Upper lobe of right lung (tissue), 1 donor: ENCODE measurements at regions not wholly inside any gene's neighbourhood (a gene's known extent, or its start where the extent isn't known, plus 50 kb on each side); places are given as distances from the start of the nearest gene placed in this dataset.
"Not testable (repeated sequence)": the region's sequence is repeated elsewhere in the genome, so short reads cannot be mapped to it uniquely, and the experiment has no call there.

ENCODE experiments used
- ATAC-seq: fragments of 200-7000 bp; cut with Tn5 transposase; one replicate; pipeline ENCODE4 v1.9.1; 2020; ENCODE audit warnings: mild to moderate bottlenecking, moderate library complexity
- DNase-seq: peaks from one replicate; pipeline ENCODE4 v3.0.0-alpha.2; 2020
- H3K27ac ChIP-seq: fragments of 200-600 bp; one replicate; pipeline ENCODE4 v1.8.0; 2022
- H3K27me3 ChIP-seq: fragments of 200-600 bp; one replicate; pipeline ENCODE4 v1.8.0; 2022; ENCODE audit warnings: mild to moderate bottlenecking
- H3K36me3 ChIP-seq: fragments of 200-600 bp; one replicate; pipeline ENCODE4 v1.8.0; 2022
- H3K4me1 ChIP-seq: fragments of 200-600 bp; one replicate; pipeline ENCODE4 v1.8.0; 2022
- H3K4me3 ChIP-seq: fragments of 200-600 bp; one replicate; pipeline ENCODE4 v1.8.0; 2022; ENCODE audit warnings: mild to moderate bottlenecking
- H3K9me3 ChIP-seq: fragments of 200-600 bp; one replicate; pipeline ENCODE4 v1.8.0; 2022
- CTCF ChIP-seq: fragments of 200-600 bp; IDR thresholded peaks from one replicate; pipeline ENCODE4 v1.8.0; 2022; ENCODE audit warnings: antibody characterized with exemption
- intact Hi-C: fragments of 100-400 bp; cut with DNase I; formaldehyde crosslinking; loops from one replicate; pipeline ENCODE4 v1.11.0; 2022
- donor health status: DM: no; HTN: yes; CAD: no; lungs with severe emphysema.

- ATAC-seq, H3K27ac ChIP-seq, H3K27me3 ChIP-seq, DNase-seq, H3K4me3 ChIP-seq, H3K4me1 ChIP-seq, H3K9me3 ChIP-seq, intact Hi-C loops, H3K36me3 ChIP-seq: not testable (repeated sequence)
These were observed 51.3 kb downstream of the NACA2 start for GRCh38 chr17:61539728-61540127.

DNA sequence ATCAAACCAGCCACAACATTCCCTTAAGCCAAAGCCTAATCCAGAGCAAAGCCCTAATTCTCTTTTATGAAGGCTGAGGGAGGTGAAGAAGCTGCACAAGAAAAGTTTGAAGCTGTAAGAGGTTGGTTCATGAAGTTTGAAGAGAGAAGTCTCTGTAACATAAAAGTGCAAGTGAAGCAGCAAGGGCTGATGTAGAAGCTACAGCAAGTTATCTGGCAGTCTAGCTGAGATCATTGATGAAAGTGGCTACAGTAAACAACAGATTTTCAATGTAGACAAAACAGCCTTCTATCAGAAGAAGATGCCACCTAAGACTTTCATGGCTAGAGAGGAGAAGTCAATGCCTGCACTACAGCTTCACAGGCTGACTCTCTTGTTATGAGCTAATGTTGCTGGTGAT lies 52.5 kb downstream of the NACA2 start:
- Histone ChIP-seq H3K27ac (no peak overlapping the region), H3K4me3 (no peak overlapping the region), H3K27me3 (no peaks in the 10 kb centered on the region), H3K9me3 (peaks cover 6% of the 10 kb centered on the region), H3K36me3 (no peaks in the 10 kb centered on the region), H3K4me1 (peaks cover 3% of the 10 kb centered on the region)
- DNase-seq (no peak), ATAC-seq (no peak)
- TF ChIP-seq CTCF: no peak
- intact Hi-C loops: no loop called here

GRCh38 chr17:61537264-61537771 lies 53.7 kb downstream of the NACA2 start:
- H3K36me3 ChIP-seq: no peaks in the 10 kb centered on the region
- H3K27me3 ChIP-seq: no peaks in the 10 kb centered on the region
- no peak overlapping the region for H3K27ac ChIP-seq
- intact Hi-C loops: no loop called here
- ATAC-seq: no peak
- no peak for DNase-seq
- H3K4me3 ChIP-seq: no peak overlapping the region
- no peak for TF ChIP-seq CTCF
- peaks cover 3% of the 10 kb centered on the region for H3K4me1 ChIP-seq
- peaks cover 6% of the 10 kb centered on the region for H3K9me3 ChIP-seq

DNA sequence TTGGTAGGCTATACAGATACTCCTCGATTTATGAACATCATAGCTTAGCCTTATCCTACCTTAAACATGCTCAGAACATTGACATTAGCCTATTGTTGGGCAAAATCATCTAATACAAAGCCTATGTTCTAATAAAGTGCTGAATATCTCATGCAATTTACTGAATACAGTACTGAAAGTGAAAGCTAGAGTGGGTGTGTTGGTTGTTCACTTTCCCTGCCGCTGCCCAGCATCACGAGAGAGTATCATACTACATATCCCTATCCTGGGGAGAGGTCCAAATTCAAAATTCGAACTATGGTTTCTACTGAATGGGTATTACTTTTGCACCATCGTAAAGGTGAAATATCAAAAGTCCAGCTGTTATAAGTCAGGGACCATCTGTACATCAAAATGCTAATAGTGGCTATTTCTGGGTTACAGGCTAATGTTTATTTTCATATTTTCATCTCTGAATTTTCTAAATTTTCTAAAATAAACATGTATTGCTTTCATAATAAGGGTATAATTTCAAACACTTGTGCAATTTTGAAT lies 54.5 kb downstream of the NACA2 start:
- DNase-seq (no peak), ATAC-seq (peak; percentile 21)
- no peaks in the 10 kb centered on the region for H3K36me3 ChIP-seq
- no peak overlapping the region for H3K27ac ChIP-seq
- TF ChIP-seq CTCF: no peak
- H3K9me3 ChIP-seq: peaks cover 6% of the 10 kb centered on the region
- intact Hi-C loops: no loop called here
- peaks cover 3% of the 10 kb centered on the region for H3K4me1 ChIP-seq
- H3K4me3 ChIP-seq: peak overlapping the region; percentile 38
- H3K27me3 ChIP-seq: no peaks in the 10 kb centered on the region
